HG03045 (cell line): ENCODE measurements at regions not wholly inside any gene's neighbourhood (a gene's known extent, or its start where the extent isn't known, plus 50 kb on each side); places are given as distances from the start of the nearest gene placed in this dataset.

Experiments
- ATAC-seq: cut with Tn5 transposase; IDR thresholded peaks from one replicate; pipeline ENCODE4 v1.9.1; 2021; ENCODE audit warnings: mild to moderate bottlenecking, moderate library complexity; ENCODE audit not compliant: unreplicated experiment

DNA sequence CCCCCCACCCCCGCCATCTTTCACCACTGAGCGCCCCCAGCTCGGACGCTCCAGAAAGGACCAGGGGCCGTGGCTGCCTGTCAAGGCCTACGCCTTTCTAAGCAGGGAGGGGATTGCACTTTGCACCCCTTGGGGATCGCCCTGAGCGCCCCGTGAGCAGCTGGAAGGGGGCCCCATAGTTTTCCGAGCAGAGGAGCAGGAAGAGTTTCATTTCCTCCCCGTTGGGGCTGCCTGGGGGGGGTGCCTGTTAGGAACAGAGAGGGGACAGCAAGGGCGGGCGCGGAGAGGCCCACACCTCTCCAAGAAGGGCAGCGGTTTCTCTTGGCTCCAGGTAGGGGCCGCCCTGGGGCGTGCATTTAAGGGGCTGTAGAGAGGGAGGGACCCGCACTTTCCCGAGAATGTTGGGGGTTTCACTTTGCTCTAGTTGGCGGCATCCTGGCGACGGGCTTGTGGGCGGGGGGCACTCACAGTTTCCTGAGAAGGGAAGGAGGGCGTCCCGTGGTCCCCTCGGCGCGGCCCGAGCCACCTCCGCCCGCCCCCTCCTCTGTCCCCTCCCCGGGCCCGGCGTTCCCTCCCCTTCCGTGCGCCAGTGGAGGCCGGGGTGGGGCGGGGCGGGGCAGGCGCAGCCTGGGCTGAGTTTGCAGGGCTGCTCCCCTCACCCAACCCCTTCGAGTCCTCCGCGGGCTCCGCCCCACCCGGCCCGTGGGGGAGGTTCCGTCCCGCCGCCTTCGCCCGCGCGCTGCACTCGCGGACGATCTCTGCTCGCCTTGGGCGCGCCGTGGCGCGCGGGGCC lies 82.3 kb upstream of the CD99 start:
- ATAC-seq = peak; percentile 91

- no peak for ATAC-seq
These were observed 84.0 kb upstream of the CD99 start for GRCh38 chrX:2607113-2607512.

- no peak for ATAC-seq
These were observed 90.5 kb upstream of the CD99 start for GRCh38 chrX:2600564-2600963.

GRCh38 chrX:2596555-2597255 lies 94.4 kb upstream of the CD99 start:
- ATAC-seq = no peak

DNA sequence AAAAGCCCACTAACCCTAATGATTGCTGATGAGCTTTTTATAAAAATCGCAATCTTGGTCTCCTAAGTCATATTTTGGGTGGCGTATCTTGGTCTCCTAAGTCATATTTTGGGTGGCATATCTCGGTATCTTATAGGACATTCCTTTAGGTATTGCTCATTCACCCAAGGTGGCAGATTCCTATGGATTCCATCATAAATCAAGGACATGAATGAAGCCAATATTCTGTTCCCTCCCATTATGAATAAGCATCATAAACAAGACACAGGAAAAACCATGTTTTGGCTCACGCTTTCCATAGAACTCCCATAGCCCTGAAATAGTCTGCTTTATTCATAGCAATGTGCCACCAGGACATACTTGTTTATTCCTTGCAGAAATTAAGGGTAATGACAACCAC lies 95.0 kb upstream of the CD99 start:
- no peak for ATAC-seq

- ATAC-seq = no peak
These were observed 94.5 kb upstream of the DHRSX start for GRCh38 chrX:2595258-2595657.

DNA sequence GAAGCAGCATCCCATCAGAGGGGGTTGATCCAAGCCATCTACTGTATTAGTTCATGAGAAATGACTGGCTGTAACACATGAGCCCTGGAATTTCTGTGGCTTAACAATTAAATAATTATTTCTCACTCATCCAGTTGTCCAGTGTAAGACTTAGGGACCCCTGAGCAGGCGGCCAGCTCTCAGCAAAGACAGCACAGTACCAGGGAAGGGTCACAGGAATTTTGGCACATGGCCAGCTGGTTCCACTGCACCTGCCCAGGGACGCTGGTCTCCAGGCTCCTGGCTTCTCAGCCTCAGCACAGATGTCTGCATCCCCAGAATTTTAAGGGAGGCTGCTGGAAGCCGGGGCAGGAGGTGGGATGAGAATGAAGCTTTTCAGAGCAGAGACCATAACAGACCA lies 93.7 kb upstream of the DHRSX start:
- no peak for ATAC-seq

DNA sequence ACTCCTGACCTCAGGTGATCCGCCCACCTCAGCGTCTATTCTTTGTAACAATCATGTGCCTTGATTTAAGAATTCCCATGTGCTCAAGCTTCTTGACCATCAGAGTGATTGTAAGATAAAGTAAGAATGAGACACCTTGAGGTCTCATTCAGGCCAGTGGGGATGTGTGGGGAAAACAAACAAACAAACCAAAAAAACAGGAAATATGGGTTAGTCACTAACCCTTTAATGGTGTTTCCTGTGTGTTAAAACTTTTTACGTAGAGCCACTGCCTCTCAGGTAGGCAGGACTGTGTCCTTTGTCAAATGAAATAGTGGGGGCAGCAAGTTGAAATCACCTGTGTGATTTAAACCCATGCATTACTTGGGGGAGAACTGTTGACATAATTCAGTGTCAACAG lies 91.5 kb upstream of the DHRSX start:
- no peak for ATAC-seq

GRCh38 chrX:2589186-2590020 lies 88.6 kb upstream of the DHRSX start:
- no peak for ATAC-seq

DNA sequence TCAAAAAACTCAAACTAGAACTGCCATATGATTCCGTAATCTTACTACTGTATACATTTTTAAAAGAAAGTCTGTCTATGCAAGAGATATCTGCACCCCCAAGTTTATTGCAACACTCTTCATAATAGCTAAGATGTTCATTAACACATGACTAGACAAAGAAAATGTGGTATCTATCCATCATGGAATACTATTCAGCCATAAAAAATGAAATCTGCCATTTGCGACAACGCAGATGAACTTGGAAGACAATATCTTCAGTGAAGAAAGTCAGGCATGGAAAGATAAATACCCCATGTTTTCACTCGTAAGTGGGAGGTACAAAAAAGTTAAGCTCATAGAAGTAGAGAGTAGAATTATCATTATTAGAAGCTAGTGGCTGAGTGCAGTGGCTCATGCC lies 87.3 kb upstream of the DHRSX start:
- ATAC-seq = no peak

- ATAC-seq = no peak
These were observed 86.4 kb upstream of the DHRSX start for GRCh38 chrX:2587146-2587545.

DNA sequence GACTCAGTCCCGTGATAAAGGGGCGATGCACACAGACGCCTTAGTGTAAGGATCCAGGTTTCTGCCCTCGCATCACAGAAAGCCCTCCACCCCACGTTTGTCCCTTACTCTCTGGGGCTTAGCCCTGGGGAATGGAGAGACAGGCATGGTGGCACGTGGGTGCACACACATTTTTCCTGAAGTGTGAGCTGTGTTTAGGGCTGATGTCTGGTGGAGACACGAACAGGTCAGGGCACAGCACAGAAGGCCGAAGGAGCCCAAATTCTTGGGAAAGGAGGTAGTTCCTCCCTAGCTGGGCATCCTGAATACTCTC lies 84.3 kb upstream of the DHRSX start:
- ATAC-seq = no peak

DNA sequence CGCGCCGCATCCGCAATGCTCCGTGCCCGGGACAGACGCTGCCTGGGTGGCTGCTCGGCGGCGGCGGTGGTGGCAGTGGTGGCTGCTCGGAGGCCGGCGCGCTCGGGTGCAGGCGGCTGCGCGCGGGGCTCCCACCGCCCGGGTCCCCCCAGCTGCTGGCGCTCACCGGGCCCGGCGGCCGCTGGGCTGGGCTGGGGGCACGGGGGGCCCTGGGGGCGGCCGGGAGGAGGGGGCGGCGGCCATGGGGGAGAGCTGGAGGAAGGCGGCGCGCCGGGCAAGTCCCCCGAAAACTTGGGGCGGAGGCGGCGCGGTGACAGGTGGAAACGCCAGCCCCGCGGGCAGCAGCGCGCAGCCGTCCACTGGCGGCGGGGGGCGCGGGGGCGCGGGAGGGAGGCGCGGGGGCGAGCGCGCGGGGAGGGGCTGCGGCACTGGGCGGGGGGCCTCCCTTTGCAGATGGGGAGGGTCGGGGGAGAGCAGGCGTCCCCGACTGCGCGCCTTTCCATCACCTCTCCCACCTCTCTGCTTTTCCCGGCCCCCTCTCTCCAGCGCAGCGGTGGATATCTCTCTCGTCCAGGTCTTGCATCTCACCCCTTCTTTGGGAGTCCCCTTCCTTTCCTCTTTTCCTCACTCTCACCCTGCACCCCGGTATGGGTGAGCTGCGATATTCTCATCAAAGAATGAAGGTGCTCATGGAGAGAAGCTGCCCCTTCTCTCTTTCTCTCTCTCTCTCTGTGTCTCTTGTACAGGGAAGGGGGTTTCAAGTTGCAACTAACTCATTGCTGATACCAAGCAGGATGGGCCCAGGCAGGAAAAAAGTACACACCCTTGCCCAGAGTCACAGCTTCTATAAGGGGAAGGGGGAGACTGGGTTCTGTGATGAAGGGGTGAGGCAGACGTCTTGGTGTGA lies 83.7 kb upstream of the DHRSX start:
- ATAC-seq = no peak

DNA sequence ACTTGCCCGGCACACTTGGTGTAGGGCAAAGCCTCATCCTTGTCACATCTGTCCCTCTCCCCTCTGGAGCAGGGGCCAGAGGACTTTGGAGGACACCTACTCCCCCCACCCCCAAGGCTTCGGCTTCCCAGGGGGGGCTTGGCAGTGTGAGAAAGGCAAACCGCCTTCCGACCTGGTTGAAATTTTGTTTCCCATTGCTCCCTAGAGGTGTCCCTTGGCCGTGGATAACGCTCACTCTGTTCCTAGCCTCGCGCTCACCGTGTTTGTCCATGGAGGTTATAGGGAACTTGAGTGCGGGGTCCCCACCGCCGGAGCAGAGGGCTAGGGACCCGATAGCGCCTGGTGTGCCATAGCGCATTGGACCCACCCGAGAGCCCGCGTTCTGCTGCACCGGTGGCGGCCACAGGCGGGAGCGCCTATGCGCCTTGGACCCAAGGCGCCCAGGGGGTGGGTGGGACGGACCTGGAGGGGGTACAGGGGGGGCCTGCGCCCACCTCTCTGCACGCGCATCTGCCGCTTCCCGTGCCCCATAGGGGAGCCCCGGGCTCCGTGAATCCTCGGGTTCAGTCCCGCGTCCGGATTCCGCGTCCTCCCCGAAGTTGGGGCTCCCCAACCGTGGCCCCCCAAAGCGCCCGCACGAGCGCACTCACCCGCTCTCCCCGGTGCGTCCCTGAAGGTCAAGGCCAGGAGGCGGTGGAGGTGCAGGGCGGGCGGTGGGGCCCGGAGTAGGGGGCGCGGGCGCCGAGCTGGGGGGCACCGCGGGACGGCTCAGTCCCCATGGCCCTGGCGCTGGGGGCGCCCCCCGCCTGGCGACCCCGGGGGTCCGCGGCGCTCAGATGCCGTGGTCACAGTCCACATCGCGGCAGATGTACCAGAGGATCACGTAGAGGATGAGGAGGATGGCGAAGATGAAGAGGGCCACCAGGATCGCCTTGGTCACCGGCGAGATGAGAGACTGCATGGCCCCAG lies 82.7 kb upstream of the DHRSX start:
- ATAC-seq = no peak

- ATAC-seq = no peak
These were observed 81.9 kb upstream of the DHRSX start for GRCh38 chrX:2582667-2583066.

DNA sequence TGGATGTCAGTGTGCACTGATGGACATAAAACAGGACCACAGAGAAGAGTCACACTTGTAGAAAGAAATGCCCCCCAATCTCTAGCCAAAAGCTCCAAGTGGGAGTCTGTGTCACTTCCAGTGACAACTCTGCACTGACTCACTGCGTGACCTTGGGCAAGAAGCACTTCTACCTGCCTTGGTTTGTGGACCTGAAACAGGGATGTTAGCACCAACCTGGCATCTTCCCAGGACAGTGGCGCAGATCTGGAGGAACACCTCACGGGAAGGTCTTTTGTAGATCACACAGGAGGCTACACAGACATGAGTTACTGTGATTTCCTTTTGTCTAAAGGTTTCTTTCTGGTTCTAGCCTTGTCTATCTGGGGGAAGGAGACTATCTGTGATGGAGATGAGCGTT lies 80.5 kb upstream of the DHRSX start:
- no peak for ATAC-seq

DNA sequence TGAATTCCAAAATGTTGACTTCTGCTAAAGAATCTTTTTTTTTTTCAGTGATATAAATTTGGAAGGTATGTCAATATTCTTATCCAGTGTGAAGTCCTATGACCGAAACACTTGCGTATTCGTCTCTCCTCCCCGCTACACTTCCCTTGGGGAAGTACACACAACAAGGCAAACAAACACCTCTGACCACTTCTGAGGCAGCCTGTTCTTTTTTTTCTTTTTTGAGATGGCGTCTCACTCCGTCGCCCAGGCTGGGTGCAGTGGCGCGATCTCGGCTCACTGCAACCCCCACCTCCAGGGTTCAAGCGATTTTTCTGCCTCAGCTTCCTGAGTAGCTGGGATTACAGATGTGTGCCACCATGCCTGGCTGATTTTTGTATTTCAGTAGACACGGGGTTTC lies 78.1 kb upstream of the DHRSX start:
- ATAC-seq = no peak

GRCh38 chrX:2577844-2578466 lies 77.2 kb upstream of the DHRSX start:
- no peak for ATAC-seq

- ATAC-seq = no peak
These were observed 76.0 kb upstream of the DHRSX start for GRCh38 chrX:2576793-2577192.
